T-helper 17 cell (primary cell): ENCODE measurements at regions not wholly inside any gene's neighbourhood (a gene's known extent, or its start where the extent isn't known, plus 50 kb on each side); places are given as distances from the start of the nearest gene placed in this dataset.

Experiments used
- ATAC-seq: fragments of 150-1000 bp; cut with Tn5 transposase; 2 replicates; pipeline ENCODE4 v1.10.0; 2021; ENCODE audit warnings: mild to moderate bottlenecking, moderate library complexity
- DNase-seq, 3 donors: peaks; one replicate each; pipeline versions ENCODE4 v3.0.0 to v3.0.0-alpha.2; 2020 to 2021
- H3K9me3 ChIP-seq: one replicate; pipeline ENCODE4 v1.7.0; 2013; ENCODE audit warnings: low read length, mild to moderate bottlenecking; ENCODE audit not compliant: control insufficient read depth, poor library complexity, severe bottlenecking
- H3K27ac Mint-ChIP-seq: one replicate; pipeline ENCODE4 v1.8.0; 2022; ENCODE audit warnings: mild to moderate bottlenecking, moderate library complexity, mixed read lengths
- H3K27me3 Mint-ChIP-seq: one replicate; pipeline ENCODE4 v1.8.0; 2022; ENCODE audit warnings: mixed read lengths
- H3K36me3 Mint-ChIP-seq: one replicate; pipeline ENCODE4 v1.8.0; 2022; ENCODE audit warnings: low read depth, mixed read lengths
- H3K4me1 Mint-ChIP-seq: one replicate; pipeline ENCODE4 v1.8.0; 2022; ENCODE audit warnings: mild to moderate bottlenecking, mixed read lengths
- H3K4me3 Mint-ChIP-seq: one replicate; pipeline ENCODE4 v1.8.0; 2022; ENCODE audit warnings: mild to moderate bottlenecking, moderate library complexity, mixed read lengths

- DNase-seq (no peak), ATAC-seq (no peak)
- no peak overlapping the region for H3K27ac Mint-ChIP-seq
- no peak overlapping the region for H3K4me3 Mint-ChIP-seq
- H3K4me1 Mint-ChIP-seq = no peaks in the 10 kb centered on the region
- no peaks in the 10 kb centered on the region for H3K27me3 Mint-ChIP-seq
- no peaks in the 10 kb centered on the region for H3K9me3 ChIP-seq
- H3K36me3 Mint-ChIP-seq = no peaks in the 10 kb centered on the region
These were observed 699.4 kb upstream of the FZD8 start for GRCh38 chr10:36341471-36341870.

- Mint-ChIP-seq H3K27ac (no peak overlapping the region), H3K4me3 (no peak overlapping the region)
- no peak for ATAC-seq
These were observed 694.2 kb upstream of the FZD8 start for GRCh38 chr10:36336315-36336714.

GRCh38 chr10:36333446-36333845, 691.4 kb upstream of the FZD8 start:
- no peaks in the 10 kb centered on the region for H3K9me3 ChIP-seq
- H3K27ac Mint-ChIP-seq = no peak overlapping the region
- H3K4me3 Mint-ChIP-seq = no peak overlapping the region
- DNase-seq (no peak), ATAC-seq (no peak)
- no peaks in the 10 kb centered on the region for H3K27me3 Mint-ChIP-seq
- no peaks in the 10 kb centered on the region for H3K4me1 Mint-ChIP-seq
- H3K36me3 Mint-ChIP-seq = no peaks in the 10 kb centered on the region

More at GRCh38 chr10:36336315-36336714, 694.2 kb upstream of the FZD8 start:
- H3K36me3 Mint-ChIP-seq = no peaks in the 10 kb centered on the region
- H3K9me3 ChIP-seq = no peaks in the 10 kb centered on the region
- no peaks in the 10 kb centered on the region for H3K27me3 Mint-ChIP-seq
- no peaks in the 10 kb centered on the region for H3K4me1 Mint-ChIP-seq
- no peak for DNase-seq

GRCh38 chr10:36332926-36333325, 690.8 kb upstream of the FZD8 start:
- DNase-seq = no peak
- Mint-ChIP-seq H3K4me1 (no peaks in the 10 kb centered on the region), H3K36me3 (no peaks in the 10 kb centered on the region), H3K27ac (no peak overlapping the region), H3K4me3 (no peak overlapping the region), H3K27me3 (no peaks in the 10 kb centered on the region)
- ATAC-seq = no peak
- no peaks in the 10 kb centered on the region for H3K9me3 ChIP-seq

- no peaks in the 10 kb centered on the region for H3K9me3 ChIP-seq
- Mint-ChIP-seq H3K27me3 (no peaks in the 10 kb centered on the region), H3K4me1 (no peaks in the 10 kb centered on the region), H3K4me3 (no peak overlapping the region), H3K27ac (no peak overlapping the region), H3K36me3 (no peaks in the 10 kb centered on the region)
- DNase-seq (no peak), ATAC-seq (no peak)
These were observed 689.0 kb upstream of the FZD8 start for GRCh38 chr10:36331121-36331520.

- no peak overlapping the region for H3K27ac Mint-ChIP-seq
- no peaks in the 10 kb centered on the region for H3K36me3 Mint-ChIP-seq
- H3K4me3 Mint-ChIP-seq = no peak overlapping the region
- H3K9me3 ChIP-seq = no peaks in the 10 kb centered on the region
- H3K27me3 Mint-ChIP-seq = no peaks in the 10 kb centered on the region
- no peak for ATAC-seq
- no peaks in the 10 kb centered on the region for H3K4me1 Mint-ChIP-seq
- DNase-seq = no peak
These were observed 683.7 kb upstream of the FZD8 start for GRCh38 chr10:36325815-36326214.

GRCh38 chr10:36324831-36325230, 682.7 kb upstream of the FZD8 start:
- no peaks in the 10 kb centered on the region for H3K9me3 ChIP-seq

GRCh38 chr10:36313142-36313541, 671.0 kb upstream of the FZD8 start:
- no peak overlapping the region for H3K27ac Mint-ChIP-seq
- no peaks in the 10 kb centered on the region for H3K27me3 Mint-ChIP-seq
- H3K9me3 ChIP-seq = no peaks in the 10 kb centered on the region
- no peaks in the 10 kb centered on the region for H3K36me3 Mint-ChIP-seq
- no peak overlapping the region for H3K4me3 Mint-ChIP-seq
- no peaks in the 10 kb centered on the region for H3K4me1 Mint-ChIP-seq
- DNase-seq (no peak), ATAC-seq (no peak)

More at GRCh38 chr10:36324831-36325230, 682.7 kb upstream of the FZD8 start:
- Mint-ChIP-seq H3K27me3 (no peaks in the 10 kb centered on the region), H3K4me3 (no peak overlapping the region), H3K27ac (no peak overlapping the region), H3K4me1 (no peaks in the 10 kb centered on the region), H3K36me3 (no peaks in the 10 kb centered on the region)
- DNase-seq = no peak
- no peak for ATAC-seq

- no peaks in the 10 kb centered on the region for H3K9me3 ChIP-seq
- H3K36me3 Mint-ChIP-seq = no peaks in the 10 kb centered on the region
- no peaks in the 10 kb centered on the region for H3K4me1 Mint-ChIP-seq
- H3K27ac Mint-ChIP-seq = no peak overlapping the region
- no peak overlapping the region for H3K4me3 Mint-ChIP-seq
- no peak for ATAC-seq
- no peaks in the 10 kb centered on the region for H3K27me3 Mint-ChIP-seq
- DNase-seq = no peak
These were observed 661.8 kb upstream of the FZD8 start for GRCh38 chr10:36303896-36304295.

- H3K4me3 Mint-ChIP-seq = no peak overlapping the region
- no peaks in the 10 kb centered on the region for H3K4me1 Mint-ChIP-seq
- no peak for ATAC-seq
- DNase-seq = no peak
- H3K27ac Mint-ChIP-seq = no peak overlapping the region
- H3K36me3 Mint-ChIP-seq = no peaks in the 10 kb centered on the region
- H3K27me3 Mint-ChIP-seq = no peaks in the 10 kb centered on the region
- H3K9me3 ChIP-seq = no peaks in the 10 kb centered on the region
These were observed 660.0 kb upstream of the FZD8 start for GRCh38 chr10:36302086-36302485.

- ATAC-seq = no peak
- Mint-ChIP-seq H3K4me1 (no peaks in the 10 kb centered on the region), H3K36me3 (no peaks in the 10 kb centered on the region), H3K27ac (no peak overlapping the region), H3K27me3 (no peaks in the 10 kb centered on the region), H3K4me3 (no peak overlapping the region)
- no peak for DNase-seq
- H3K9me3 ChIP-seq = no peaks in the 10 kb centered on the region
These were observed 659.4 kb upstream of the FZD8 start for GRCh38 chr10:36301539-36301938.

- H3K36me3 Mint-ChIP-seq = no peaks in the 10 kb centered on the region
- DNase-seq (no peak), ATAC-seq (no peak)
- no peaks in the 10 kb centered on the region for H3K4me1 Mint-ChIP-seq
- no peaks in the 10 kb centered on the region for H3K9me3 ChIP-seq
- H3K27me3 Mint-ChIP-seq = no peaks in the 10 kb centered on the region
- H3K4me3 Mint-ChIP-seq = no peak overlapping the region
- H3K27ac Mint-ChIP-seq = no peak overlapping the region
These were observed 659.0 kb upstream of the FZD8 start for GRCh38 chr10:36301139-36301538.

- H3K4me3 Mint-ChIP-seq = no peak overlapping the region
- no peaks in the 10 kb centered on the region for H3K36me3 Mint-ChIP-seq
- DNase-seq (no peak), ATAC-seq (no peak)
- no peaks in the 10 kb centered on the region for H3K4me1 Mint-ChIP-seq
- no peaks in the 10 kb centered on the region for H3K27me3 Mint-ChIP-seq
- peaks cover 7% of the 10 kb centered on the region for H3K9me3 ChIP-seq
- no peak overlapping the region for H3K27ac Mint-ChIP-seq
These were observed 641.7 kb upstream of the FZD8 start for GRCh38 chr10:36283827-36284226.

- peaks cover 3% of the 10 kb centered on the region for H3K9me3 ChIP-seq
- Mint-ChIP-seq H3K4me1 (no peaks in the 10 kb centered on the region), H3K36me3 (no peaks in the 10 kb centered on the region), H3K27me3 (no peaks in the 10 kb centered on the region), H3K4me3 (no peak overlapping the region), H3K27ac (no peak overlapping the region)
- DNase-seq (no peak), ATAC-seq (no peak)
These were observed 639.8 kb upstream of the FZD8 start for GRCh38 chr10:36281831-36282331.
